NCI-H446 (cell line): ENCODE measurements at regions not wholly inside any gene's neighbourhood (a gene's known extent, or its start where the extent isn't known, plus 50 kb on each side); places are given as distances from the start of the nearest gene placed in this dataset.
"Not testable (repeated sequence)": the region's sequence is repeated elsewhere in the genome, so short reads cannot be mapped to it uniquely, and the experiment has no call there.

Source experiments
- DNase-seq, 2 experiments: peaks; one replicate each; lab custom pipeline; 2025; lab: John Stamatoyannopoulos, UW

DNA sequence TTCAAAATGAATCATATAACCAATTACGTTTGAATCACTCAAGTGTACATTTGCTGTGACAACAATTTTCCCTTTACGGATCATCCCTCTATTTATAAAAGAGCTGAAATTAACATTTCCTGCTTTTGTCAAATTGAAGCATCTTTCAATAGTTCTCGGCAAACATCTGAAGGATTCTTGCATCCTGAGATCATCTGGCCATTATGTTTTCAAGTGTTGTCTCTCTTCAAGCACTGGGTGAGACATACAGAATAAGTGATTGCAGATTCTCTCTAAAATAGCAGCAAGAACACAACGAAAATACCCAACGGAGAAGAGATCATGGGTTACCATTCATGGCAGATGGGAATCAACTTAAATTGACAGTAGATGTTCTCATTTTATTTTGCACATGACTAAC, 283.4 kb upstream of the GRAMD2B start:
- no peak for DNase-seq

DNA sequence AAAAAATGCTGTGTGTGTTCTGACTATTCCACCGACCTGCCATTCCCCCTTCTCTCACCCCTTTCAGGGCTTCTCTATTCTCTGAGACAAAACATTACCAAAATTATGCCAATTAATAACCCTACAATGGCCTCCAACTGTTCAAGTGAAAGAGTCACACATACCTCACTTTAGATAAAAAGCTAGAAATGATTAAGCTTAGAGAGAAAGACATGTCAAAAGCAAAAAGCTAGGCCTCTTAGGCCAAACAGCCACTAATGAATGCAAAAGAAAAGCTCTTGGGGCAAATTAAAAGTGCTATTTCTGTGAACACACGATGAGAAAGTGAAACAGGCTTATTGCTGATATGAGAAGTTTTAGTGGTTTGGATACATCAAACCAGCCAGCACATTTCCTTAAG, 279.6 kb upstream of the GRAMD2B start:
- DNase-seq = no peak

DNA sequence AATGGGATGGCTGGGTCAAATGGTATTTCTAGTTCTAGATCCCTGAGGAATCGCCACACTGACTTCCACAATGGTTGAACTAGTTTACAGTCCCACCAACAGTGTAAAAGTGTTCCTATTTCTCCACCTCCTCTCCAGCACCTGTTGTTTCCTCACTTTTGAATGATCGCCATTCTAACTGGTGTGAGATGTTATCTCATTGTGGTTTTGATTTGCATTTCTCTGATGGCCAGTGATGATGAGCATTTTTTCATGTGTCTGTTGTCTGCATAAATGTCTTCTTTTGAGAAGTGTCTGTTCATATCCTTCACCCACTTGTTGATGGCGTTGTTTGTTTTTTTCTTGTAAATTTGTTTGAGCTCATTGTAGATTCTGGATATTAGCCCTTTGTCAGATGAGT, 272.9 kb upstream of the GRAMD2B start:
- DNase-seq = not testable (repeated sequence)

DNA sequence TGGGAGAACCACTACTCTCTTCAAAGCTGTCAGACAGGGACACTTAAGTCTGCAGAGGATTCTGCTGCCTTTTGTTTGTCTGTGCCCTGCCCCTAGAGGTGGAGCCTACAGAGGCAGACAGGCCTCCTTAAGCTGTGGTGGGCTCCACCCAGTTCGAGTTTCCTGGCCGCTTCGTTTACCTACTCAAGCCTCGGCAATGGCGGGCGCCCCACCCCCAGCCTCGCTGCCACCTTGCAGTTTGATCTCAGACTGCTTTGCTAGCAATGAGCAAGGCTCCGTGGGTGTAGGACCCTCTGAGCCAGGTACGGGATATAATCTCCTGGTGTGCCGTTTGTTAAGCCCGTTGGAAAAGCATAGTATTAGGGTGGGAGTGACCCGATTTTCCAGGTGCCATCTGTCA, 267.9 kb upstream of the GRAMD2B start:
- not testable (repeated sequence) for DNase-seq

DNA sequence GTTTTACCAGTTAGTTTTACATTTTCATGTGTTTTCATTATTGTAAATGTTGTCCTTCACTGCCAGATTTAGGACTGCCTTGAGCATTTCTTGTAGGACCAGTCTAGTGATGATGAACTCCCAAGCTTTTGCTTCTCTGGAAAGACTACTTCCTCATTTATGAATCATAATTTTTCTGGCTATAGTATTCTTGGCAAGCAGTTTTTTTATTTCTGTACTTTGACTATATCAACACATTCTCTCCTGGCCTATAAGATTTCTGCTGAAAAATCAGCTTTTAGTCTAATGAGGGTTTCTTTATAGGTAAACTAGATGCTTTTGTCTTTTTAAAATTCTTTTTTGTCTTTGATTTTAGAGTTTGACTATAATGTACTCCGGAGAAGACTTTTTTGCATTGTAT, 256.8 kb upstream of the GRAMD2B start:
- no peak for DNase-seq

DNA sequence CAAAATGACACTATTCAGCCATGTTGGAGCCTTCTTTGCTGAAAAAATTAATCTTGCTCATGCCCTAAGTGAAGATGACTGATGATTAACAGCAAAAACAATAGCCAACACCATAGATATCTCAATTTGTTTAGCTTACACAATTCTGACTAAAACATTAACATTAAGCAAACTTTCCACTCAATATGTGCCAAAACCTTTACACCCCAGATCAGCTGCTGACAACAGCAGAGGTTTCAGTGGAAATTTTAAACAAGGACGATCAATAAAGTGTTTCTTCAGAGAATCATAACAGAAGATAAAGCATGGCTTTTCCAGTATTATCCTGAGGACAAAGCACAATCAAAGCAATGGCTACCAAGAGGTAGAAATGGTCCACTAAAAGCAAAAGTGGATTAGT, 254.4 kb upstream of the GRAMD2B start:
- no peak for DNase-seq

DNA sequence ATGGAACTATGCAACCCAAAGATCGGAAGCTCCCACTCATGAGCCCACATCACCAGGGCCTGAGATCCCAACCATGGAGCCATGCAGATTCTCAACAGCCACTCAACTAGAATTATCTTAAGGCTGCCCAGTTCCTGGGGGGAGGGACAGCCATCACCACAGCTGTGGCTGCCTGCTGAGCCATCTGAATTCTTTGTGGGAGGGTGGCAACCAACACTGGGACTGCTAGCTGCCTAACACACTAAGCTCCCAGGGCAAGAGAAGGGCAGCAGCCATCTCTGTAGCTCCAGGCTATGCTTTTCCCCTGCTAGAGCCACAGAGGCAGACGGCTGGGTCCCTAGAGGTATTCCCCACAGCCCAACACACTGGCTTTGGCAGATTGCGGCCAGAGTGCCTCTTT, 251.3 kb upstream of the GRAMD2B start:
- no peak for DNase-seq

DNA sequence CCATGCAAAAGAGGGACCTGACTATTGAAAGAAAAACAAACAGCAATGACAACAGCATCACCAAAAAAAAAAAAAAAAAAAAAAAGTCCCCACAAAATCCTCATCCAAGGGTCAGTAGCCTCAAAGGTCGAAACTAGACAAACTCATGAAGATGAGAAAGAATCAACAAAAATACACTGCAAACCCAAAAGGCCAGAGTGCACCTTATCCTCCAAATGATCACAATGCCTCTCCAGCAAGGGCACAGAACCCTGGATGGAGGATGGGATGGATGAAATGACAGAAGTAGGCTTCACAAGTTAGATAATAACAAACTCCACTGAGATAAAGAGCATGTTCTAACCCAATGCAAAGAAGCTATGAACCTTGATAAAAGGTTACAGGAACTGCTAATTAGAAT, 250.4 kb upstream of the GRAMD2B start:
- no peak for DNase-seq

DNA sequence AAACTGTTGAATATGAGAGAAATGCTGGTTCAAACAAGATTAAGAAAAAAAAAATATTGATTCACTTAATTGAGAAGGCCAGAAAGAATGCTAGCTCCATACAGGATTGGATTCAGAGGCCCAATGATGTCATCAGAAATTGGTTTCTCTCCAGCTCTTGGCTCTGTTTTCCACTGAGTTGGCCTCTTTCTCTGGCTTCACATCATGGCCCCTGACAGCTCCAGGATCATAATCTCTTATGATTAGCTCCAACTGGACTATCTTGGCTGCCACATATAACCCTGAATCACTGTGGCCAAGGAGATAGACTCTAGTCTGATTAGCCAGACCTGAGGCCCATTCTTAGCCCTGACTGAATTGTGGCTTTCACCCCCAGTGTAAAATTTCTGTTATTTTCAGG, 244.7 kb upstream of the GRAMD2B start:
- DNase-seq = peak; percentile 78 to 93

DNA sequence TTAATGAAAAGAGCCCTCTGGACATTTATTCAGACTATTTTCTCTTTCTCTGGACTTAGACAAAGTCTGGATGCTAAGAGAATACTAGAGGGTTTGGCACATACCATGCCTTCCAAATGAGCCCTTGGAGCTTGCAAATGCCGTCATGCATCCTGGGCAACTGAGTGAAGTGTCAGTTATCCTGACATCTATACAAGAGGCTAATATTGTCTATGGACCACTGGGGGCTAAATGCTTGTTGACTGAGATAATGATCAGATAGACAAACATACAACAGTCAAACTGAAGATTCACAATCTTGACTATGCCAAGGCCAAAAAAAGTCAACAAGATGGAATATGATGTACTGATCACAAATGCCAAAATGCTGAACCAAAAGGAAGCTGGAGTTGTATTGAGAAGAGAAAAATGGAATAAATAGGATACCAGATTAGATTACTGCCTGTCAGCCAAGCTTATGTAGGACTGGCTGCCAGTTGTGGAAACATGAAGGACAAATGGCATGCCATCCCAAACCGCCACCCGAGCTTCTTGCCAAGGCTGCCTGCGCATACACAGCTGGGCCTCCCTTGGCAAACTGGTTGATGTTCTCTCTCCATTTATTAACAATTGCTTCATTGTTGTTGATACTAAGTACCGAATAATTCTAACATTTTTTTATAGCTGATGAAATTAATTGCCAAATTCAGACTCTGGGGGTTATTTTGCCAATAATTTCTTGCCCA, 240.1 kb upstream of the GRAMD2B start:
- DNase-seq = peak; percentile 88 to 89

DNA sequence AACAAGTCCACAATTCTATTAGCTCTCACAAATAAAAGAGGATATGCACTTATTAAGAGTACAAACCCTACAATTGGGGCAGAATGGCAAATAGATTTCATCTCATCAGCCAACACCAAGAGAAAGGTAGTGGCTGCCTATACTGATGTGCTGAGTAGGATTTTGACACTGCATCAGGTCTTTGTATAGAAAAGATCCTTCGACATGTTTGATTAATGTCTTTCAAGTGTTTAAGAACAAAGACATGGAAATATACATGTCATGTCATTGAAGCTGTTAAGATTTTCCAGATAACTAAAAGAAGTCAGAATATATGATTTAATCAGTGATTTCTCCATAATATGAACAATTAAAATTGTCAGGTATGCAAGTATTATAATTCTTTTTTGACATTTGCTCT, 238.7 kb upstream of the GRAMD2B start:
- no peak for DNase-seq

DNA sequence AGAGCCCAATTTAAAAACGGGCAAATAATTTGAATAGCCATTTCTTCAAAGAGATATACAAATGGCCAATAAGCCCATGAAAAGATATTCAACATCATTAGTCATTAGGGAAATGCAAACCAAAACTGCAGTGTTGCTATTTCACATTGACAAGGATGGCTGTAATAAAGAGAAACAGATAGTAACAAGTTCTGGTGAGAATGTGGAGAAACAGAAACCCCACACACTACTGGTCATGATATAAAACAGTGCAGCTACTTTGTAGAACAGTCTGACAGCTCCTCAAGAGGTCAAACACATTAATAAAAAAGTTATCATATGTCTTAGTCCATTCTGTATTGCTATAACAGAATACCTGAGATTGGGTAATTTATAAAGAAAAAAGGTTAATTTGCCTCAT, 237.0 kb upstream of the GRAMD2B start:
- no peak for DNase-seq

DNA sequence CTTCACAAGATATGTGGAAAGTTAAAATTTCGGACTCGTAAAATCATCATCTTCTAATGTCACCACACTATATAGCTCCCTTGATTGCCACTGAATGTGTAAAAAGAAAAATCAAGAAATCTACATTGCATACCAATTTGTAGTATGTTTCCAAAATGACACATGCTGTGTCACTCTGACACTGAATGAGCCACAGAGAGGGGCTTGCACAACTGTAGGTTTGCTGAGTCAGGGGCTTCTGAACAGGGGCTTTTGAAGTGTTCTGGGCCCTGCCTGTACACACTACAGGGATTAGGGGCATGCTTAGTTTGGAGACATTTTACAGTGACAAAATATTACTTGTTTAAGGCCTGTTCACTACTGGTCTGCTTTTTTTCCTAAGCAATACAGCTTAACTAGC, 234.4 kb upstream of the GRAMD2B start:
- DNase-seq = no peak

DNA sequence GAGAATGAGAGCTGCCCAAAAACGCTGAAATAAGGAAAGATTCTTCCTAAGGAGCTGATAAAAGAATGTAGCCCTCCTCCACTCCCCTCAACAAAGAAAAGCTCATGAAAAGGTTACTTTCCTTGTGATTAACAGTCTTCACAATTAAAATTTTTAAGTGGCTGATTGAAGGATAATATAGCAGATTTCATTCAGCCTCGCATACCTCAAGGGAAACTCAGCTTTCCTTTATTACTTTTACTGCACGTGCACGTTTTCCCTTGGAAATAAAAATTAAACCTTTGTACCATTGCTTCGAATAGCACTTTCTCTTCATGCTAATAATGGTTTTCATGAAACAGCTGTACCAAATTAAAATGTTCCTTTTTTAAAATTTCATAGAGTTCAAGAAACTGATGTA, 234.0 kb upstream of the GRAMD2B start:
- no peak for DNase-seq

DNA sequence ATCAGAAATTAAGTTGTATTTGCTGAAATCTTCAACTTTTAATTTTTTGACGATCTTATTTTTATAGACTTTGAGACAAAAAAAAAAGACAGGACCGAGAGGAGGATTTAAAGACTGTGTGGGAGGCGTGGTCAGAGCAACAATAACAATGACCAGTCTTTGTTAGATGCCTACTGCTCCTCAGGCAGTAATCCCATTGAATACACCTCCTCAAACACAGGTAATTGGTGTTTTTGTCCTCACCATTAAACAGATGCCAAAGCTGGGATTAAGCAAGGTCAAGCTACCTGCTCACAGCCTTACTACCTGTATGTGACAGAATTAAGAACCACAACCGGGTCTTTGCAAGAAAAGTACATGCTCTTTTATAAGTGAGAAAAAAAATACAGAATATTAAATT, 233.3 kb upstream of the GRAMD2B start:
- no peak for DNase-seq

DNA sequence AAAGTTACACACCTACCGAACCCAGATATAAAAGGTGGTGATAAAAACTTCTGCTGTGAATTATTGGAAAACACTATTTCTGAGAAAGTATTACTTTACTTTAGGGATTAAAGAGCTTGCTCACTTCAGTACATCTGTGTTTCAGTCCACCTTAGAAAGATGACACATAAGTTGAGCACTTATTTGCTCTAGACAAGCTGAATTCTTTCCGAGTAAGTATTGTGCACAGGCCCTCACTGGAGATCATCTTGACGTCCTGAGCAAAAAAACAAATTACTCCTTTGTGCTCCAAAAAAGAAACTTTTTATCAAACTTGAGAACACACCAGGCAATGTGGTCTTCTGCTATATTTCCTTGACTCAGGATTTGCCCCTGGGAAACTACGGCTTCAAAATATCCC, 231.0 kb upstream of the GRAMD2B start:
- DNase-seq = no peak

DNA sequence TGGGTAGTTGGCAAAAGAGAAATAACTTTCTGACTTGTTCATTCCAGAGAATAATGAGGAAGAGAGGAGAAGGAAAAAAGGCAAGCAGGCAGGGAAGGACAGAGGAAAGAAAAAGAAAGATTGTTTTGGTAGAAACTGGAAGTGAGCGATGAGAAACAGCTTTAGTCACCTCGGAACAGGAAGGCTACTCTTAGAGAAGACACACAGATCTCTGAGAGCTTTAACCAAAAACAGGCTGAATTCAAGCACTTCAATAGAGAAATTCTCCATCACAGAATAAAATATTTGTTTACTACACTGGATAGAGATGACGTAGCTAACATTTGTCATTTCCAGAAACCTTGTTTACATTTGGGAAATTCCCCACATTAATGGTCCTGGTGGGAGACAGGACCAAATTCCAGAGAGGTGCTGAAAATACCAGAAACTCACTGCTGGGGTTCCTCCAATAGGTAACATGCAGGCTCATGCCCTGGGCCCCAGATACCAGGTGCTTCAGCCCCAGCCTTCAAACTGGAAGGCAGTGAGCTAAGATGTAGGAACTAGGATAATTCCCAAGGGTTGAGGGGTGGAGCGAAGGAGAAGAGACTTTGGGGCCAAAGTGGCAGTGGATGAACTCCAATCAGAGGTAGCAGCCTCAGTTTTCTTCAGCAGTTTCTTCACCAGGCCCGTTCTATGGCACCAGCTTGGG, 227.7 kb upstream of the GRAMD2B start:
- DNase-seq = no peak

DNA sequence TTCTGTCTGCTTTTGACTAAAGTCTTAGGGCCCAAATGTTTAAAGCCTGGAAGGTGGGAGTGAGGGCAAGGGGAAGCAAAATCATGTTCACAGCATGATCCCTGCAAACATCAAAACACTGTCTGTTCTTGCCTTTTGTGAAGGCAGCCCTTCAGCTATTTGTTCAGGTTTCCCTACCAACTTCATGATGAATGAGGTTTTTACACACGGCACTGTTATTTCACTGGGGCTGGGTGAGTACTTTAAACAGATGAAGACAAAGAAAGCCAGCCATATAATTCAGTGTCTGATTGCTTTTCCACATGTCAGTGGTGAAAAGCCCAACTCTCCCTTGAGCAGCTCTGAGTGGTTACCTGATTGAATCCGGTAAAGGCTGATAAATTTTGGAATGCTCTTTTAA, 224.7 kb upstream of the GRAMD2B start:
- no peak for DNase-seq

DNA sequence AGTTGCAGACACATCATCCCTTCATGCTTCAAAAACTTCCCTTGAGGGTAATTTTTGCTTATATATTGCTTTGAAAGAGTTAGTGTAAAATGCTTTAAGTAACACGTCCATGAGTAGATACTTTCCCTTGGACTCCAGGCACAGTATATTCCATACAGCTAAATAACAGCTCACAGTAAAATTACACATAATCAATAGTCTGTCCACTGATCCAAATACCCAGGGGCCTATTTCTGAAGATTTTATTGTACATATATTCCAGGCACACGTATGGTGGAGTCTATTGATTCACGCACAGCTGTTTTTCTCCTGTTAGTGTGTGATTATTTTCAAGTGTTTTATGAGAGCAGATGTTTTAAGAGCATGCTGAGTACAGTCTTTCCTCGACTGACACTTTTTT, 223.7 kb upstream of the GRAMD2B start:
- DNase-seq = no peak

DNA sequence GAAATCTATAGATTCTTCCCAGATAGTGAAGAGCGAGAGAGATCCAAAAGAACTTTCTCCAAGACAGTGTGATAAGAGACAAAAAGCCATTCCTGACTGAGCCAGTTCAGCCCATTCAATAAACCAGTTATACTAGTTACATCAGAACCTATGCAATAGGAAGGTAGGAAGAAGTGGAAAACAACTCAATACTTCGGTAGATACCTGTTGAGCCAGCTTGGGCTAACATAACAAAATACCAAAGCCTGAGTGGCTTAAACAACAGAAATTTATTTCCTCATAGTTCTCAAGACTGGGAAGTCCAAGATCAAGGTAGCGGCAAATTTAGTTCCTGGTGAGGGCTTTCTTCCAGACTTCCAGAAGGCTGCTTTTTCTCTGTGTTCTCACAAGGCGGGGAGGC, 214.5 kb upstream of the GRAMD2B start:
- no peak for DNase-seq

DNA sequence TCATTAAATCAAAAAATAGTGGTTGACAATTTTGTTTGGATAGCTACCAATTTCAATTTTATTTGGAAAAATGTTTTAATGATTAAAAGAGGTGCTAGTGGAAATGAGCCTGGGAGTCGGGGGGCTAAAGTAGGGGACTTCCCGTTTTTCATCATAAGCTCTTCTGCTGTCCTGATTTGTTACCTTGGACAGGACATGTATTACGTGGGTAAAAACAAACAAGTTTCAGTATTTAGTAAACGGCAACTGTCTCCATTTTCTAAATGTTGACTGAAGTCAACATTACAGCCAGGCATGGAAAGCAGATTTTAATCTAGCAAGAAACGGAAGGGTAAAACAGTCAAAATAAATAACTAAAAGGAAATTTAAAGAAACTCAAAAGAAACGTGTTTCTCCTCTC, 212.3 kb upstream of the GRAMD2B start:
- DNase-seq = no peak

DNA sequence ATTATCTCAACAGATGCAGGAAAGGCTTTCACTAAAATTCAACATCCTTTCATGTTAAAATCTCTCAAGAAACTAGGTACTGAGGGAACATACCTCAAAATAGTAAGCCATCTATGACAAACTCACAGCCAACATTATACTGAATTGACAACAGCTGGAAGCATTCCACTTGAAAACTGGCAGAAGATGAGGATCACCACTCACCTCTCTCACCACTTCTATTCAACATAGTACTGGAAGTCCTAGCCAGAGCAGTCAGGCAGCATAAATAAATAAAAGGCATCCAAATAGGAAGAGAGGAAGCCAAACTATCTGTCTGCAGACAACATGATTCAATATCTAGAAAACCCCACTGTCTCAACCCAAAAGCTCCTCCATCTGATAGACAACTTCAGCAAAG, 203.6 kb upstream of the GRAMD2B start:
- DNase-seq = peak; percentile 6 to 39

DNA sequence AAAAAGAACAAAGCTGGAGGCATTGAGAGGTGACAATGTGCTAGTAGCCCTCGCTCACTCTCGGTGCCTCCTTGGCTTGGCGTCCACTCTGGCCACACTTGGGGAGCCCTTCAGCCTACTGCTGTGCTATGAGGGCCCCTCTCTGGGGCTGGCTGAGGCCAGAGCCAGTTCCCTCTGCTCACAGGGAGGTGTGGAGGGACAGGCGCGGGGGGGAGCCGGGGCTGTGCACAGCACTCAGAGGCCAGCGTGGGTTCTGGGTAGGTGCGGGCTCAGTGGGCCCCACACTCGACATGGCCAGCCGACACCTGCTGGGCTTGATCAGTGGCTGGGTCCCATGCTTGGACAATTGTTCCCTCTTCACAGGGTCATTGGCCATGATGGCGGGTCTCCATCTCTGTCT, 202.5 kb upstream of the GRAMD2B start:
- DNase-seq = no peak

DNA sequence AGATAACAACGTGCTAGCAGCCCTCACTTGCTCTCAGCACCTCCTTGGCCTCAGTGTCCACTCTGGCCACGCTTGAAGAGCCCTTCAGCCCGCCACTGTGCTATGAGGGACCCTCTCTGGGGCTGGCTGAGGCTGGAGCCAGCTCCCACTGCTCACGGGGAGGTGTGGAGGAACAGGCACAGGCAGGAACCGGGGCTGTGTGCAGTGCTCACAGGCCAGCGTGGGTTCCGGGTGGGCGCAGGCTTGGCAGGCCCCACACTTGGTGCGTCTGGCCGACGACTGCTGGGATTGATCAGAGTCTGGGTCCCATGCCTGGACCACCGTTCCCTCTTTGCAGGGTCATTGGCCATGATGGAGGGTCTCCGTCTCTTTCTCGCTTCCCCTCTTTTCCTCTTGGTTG, 194.3 kb upstream of the GRAMD2B start:
- no peak for DNase-seq
